ENCODE measurements at regions not wholly inside any gene's neighbourhood (a gene's known extent, or its start where the extent isn't known, plus 50 kb on each side); places are given as distances from the start of the nearest gene placed in this dataset.

- Histone ChIP-seq H3K27me3 (replicated peaks; ENCODE audit: insufficient read depth, low read depth, low read length, poor library complexity) (peaks cover 16% of the 10 kb centered on the region), H3K9me3 (ENCODE audit: low read depth, low read length, poor library complexity, severe bottlenecking) (no peaks in the 10 kb centered on the region), H3K36me3 (ENCODE audit: insufficient read depth, low read length, poor library complexity, severe bottlenecking) (no peaks in the 10 kb centered on the region), H3K4me3 (ENCODE audit: low read depth, low read length, poor library complexity, severe bottlenecking) (no peak overlapping the region), H3K4me1 (ENCODE audit: insufficient read depth, low read length, poor library complexity, severe bottlenecking) (no peaks in the 10 kb centered on the region), H3K27ac (ENCODE audit: low read depth, low read length, poor library complexity, severe bottlenecking) (no peak overlapping the region)
- POLR2A ChIA-PET (ENCODE audit: low non-redundant PET), result no interaction called here
- DNase-seq (ENCODE audit: low spot score), result no peak
- no TSS peak for BruUV-seq (replicated peaks)
- TF ChIP-seq EZH2 (IDR thresholded peaks at IDR 0.05; ENCODE audit: borderline replicate concordance, low read depth, low read length, poor library complexity, severe bottlenecking), result no peak
- TF ChIP-seq CTCF (conservative IDR thresholded peaks at IDR 0.05; ENCODE audit: low read depth, low read length), result no peak
- intact Hi-C loops (cut with micrococcal nuclease; ENCODE audit: unreplicated experiment), result no loop called here
- CTCF ChIA-PET, result no interaction called here
These were observed 263.2 kb upstream of the NFIA start for GRCh38 chr1:60818969-60819701.

GRCh38 chr1:60813071-60813470, 269.3 kb upstream of the NFIA start:
- H3K27ac ChIP-seq (ENCODE audit: low read depth, low read length, poor library complexity, severe bottlenecking), result no peak overlapping the region
- POLR2A ChIA-PET (ENCODE audit: low non-redundant PET), result no interaction called here
- CTCF ChIA-PET, result no interaction called here
- intact Hi-C loops (cut with micrococcal nuclease; ENCODE audit: unreplicated experiment), result no loop called here
- no TSS peak for BruUV-seq (replicated peaks)
- H3K27me3 ChIP-seq (replicated peaks; ENCODE audit: insufficient read depth, low read depth, low read length, poor library complexity), result peaks cover 4% of the 10 kb centered on the region
- H3K9me3 ChIP-seq (ENCODE audit: low read depth, low read length, poor library complexity, severe bottlenecking), result no peaks in the 10 kb centered on the region
- no peaks in the 10 kb centered on the region for H3K36me3 ChIP-seq (ENCODE audit: insufficient read depth, low read length, poor library complexity, severe bottlenecking)
- DNase-seq (ENCODE audit: low spot score), result no peak
- no peak overlapping the region for H3K4me3 ChIP-seq (ENCODE audit: low read depth, low read length, poor library complexity, severe bottlenecking)
- H3K4me1 ChIP-seq (ENCODE audit: insufficient read depth, low read length, poor library complexity, severe bottlenecking), result no peaks in the 10 kb centered on the region
- TF ChIP-seq CTCF (conservative IDR thresholded peaks at IDR 0.05; ENCODE audit: low read depth, low read length) (no peak), EZH2 (IDR thresholded peaks at IDR 0.05; ENCODE audit: borderline replicate concordance, low read depth, low read length, poor library complexity, severe bottlenecking) (no peak)

- H3K4me1 ChIP-seq (ENCODE audit: insufficient read depth, low read length, poor library complexity, severe bottlenecking), result no peaks in the 10 kb centered on the region
- no peaks in the 10 kb centered on the region for H3K9me3 ChIP-seq (ENCODE audit: low read depth, low read length, poor library complexity, severe bottlenecking)
- POLR2A ChIA-PET (ENCODE audit: low non-redundant PET), result no interaction called here
- H3K27ac ChIP-seq (ENCODE audit: low read depth, low read length, poor library complexity, severe bottlenecking), result no peak overlapping the region
- H3K4me3 ChIP-seq (ENCODE audit: low read depth, low read length, poor library complexity, severe bottlenecking), result no peak overlapping the region
- CTCF ChIA-PET, result no interaction called here
- peaks cover 4% of the 10 kb centered on the region for H3K27me3 ChIP-seq (replicated peaks; ENCODE audit: insufficient read depth, low read depth, low read length, poor library complexity)
- no peak for DNase-seq (ENCODE audit: low spot score)
- intact Hi-C loops (cut with micrococcal nuclease; ENCODE audit: unreplicated experiment), result no loop called here
- no peaks in the 10 kb centered on the region for H3K36me3 ChIP-seq (ENCODE audit: insufficient read depth, low read length, poor library complexity, severe bottlenecking)
- BruUV-seq (replicated peaks), result no TSS peak
- TF ChIP-seq CTCF (conservative IDR thresholded peaks at IDR 0.05; ENCODE audit: low read depth, low read length), result no peak
- no peak for TF ChIP-seq EZH2 (IDR thresholded peaks at IDR 0.05; ENCODE audit: borderline replicate concordance, low read depth, low read length, poor library complexity, severe bottlenecking)
These were observed 273.0 kb upstream of the NFIA start for GRCh38 chr1:60809204-60809980.

Data from A673 (cell line).